ENCODE measurements at regions not wholly inside any gene's neighbourhood (a gene's known extent, or its start where the extent isn't known, plus 50 kb on each side); places are given as distances from the start of the nearest gene placed in this dataset.

DNA sequence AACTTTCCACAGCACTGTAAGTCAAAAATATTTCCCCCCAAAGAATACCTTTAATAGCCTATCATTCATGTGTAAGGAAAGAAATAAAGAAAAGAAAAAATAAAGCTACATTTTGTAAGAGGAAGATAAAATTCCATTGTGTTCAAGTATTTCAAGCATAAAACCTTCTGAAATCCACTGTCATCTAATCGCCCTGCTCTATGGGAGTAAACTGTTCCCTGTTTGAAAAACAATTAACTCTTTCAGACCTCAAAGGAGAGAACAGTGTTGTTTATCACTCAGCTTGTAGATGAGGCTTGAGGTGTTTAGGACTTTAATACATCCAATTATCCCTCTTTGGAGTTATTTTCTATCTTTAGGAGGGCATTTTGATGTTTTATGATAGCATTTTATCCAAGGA lies 112.2 kb upstream of the REG3G start:
- Histone ChIP-seq H3K79me2 (ENCODE audit: control insufficient read depth, insufficient read depth, low read length) (no peaks in the 10 kb centered on the region), H3K27ac (ENCODE audit: insufficient read depth, low read length) (no peak overlapping the region), H2AFZ (ENCODE audit: low read length) (no peak overlapping the region), H3K4me2 (ENCODE audit: extremely low read depth, insufficient read depth, low read length) (no peak overlapping the region), H3K9me3 (ENCODE audit: control insufficient read depth, insufficient read depth, low read depth, low read length) (no peaks in the 10 kb centered on the region), H4K20me1 (ENCODE audit: control insufficient read depth, extremely low read depth, insufficient read depth, low read length) (no peaks in the 10 kb centered on the region), H3K4me3 (replicated peaks in 1 of 4; ENCODE audit: control extremely low read depth in 1 of 4, insufficient read depth in 1 of 4, low read depth in 3 of 4, low read length in 4 of 4) (no peak overlapping the region), H3K4me1 (ENCODE audit: control insufficient read depth, extremely low read depth, insufficient read depth, low read length) (no peaks in the 10 kb centered on the region), H3K27me3 (ENCODE audit: control insufficient read depth, insufficient read depth, low read length) (no peaks in the 10 kb centered on the region), H3K36me3 (ENCODE audit: control insufficient read depth, insufficient read depth, low read length) (no peaks in the 10 kb centered on the region), H3K9ac (ENCODE audit: insufficient read depth, low read length) (no peak overlapping the region)
- no peak for DNase-seq (ENCODE audit: low read depth in 2 of 2)
- no peak for TF ChIP-seq EZH2 (IDR thresholded peaks at IDR 0.05; ENCODE audit: low read length, missing control alignments)
- TF ChIP-seq, protein P1, sequence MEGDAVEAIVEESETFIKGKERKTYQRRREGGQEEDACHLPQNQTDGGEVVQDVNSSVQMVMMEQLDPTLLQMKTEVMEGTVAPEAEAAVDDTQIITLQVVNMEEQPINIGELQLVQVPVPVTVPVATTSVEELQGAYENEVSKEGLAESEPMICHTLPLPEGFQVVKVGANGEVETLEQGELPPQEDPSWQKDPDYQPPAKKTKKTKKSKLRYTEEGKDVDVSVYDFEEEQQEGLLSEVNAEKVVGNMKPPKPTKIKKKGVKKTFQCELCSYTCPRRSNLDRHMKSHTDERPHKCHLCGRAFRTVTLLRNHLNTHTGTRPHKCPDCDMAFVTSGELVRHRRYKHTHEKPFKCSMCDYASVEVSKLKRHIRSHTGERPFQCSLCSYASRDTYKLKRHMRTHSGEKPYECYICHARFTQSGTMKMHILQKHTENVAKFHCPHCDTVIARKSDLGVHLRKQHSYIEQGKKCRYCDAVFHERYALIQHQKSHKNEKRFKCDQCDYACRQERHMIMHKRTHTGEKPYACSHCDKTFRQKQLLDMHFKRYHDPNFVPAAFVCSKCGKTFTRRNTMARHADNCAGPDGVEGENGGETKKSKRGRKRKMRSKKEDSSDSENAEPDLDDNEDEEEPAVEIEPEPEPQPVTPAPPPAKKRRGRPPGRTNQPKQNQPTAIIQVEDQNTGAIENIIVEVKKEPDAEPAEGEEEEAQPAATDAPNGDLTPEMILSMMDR (conservative IDR thresholded peaks at IDR 0.05 in 1 of 2, IDR thresholded peaks at IDR 0.05 in 1 of 2; ENCODE audit: low read depth in 1 of 2, low read length in 2 of 2) = no peak

DNA sequence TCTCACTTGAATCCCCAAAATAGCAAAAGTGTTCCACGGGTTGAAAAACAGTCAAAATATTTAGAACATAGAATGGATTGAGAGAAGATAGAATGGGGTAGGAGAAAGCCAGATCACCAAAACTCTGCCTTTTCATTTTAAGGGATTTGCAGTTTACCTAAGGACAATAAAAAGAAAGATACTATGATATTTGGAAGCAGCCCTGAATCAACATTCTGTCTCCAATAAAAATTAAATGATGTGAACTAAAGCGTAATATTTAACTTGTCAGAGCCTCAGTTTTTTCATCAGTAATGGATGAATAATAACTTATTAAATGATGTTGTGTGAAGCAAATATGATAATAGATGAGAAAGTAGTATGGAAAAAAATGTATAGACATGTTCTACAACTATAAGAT lies 100.2 kb upstream of the REG3G start:
- TF ChIP-seq, protein P1 (conservative IDR thresholded peaks at IDR 0.05 in 1 of 2, IDR thresholded peaks at IDR 0.05 in 1 of 2; ENCODE audit: low read depth in 1 of 2, low read length in 2 of 2) = no peak
- no peak for TF ChIP-seq EZH2 (IDR thresholded peaks at IDR 0.05; ENCODE audit: low read length, missing control alignments)
- no peaks in the 10 kb centered on the region for H4K20me1 ChIP-seq (ENCODE audit: control insufficient read depth, extremely low read depth, insufficient read depth, low read length)
- no peaks in the 10 kb centered on the region for H3K79me2 ChIP-seq (ENCODE audit: control insufficient read depth, insufficient read depth, low read length)
- no peak overlapping the region for H2AFZ ChIP-seq (ENCODE audit: low read length)
- no peak overlapping the region for H3K27ac ChIP-seq (ENCODE audit: insufficient read depth, low read length)
- no peak overlapping the region for H3K9ac ChIP-seq (ENCODE audit: insufficient read depth, low read length)
- H3K4me3 ChIP-seq (replicated peaks in 1 of 4; ENCODE audit: control extremely low read depth in 1 of 4, insufficient read depth in 1 of 4, low read depth in 3 of 4, low read length in 4 of 4) = no peak overlapping the region
- H3K9me3 ChIP-seq (ENCODE audit: control insufficient read depth, insufficient read depth, low read depth, low read length) = no peaks in the 10 kb centered on the region
- DNase-seq (ENCODE audit: low read depth in 2 of 2) = no peak
- no peaks in the 10 kb centered on the region for H3K36me3 ChIP-seq (ENCODE audit: control insufficient read depth, insufficient read depth, low read length)
- H3K27me3 ChIP-seq (ENCODE audit: control insufficient read depth, insufficient read depth, low read length) = no peaks in the 10 kb centered on the region
- H3K4me1 ChIP-seq (ENCODE audit: control insufficient read depth, extremely low read depth, insufficient read depth, low read length) = no peaks in the 10 kb centered on the region
- H3K4me2 ChIP-seq (ENCODE audit: extremely low read depth, insufficient read depth, low read length) = no peak overlapping the region

DNA sequence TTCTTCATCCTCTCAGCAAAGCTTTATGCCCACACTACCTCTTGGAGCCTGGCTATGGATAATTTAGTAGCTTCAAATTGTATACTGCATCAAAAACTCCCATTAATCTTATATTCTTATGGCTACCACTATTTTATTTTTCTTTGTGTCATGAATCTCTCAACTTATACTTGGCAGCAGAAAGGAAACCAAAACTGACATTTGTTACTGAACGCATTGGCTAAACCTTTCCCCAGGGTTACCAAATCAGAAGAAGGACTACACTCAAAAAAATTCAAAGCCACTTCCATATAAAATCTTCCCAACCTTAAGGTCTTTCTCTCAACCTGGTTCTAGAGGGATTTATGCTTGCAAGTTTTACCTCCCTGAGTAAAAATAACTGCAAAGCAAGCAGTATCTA lies 97.0 kb upstream of the REG3G start:
- Histone ChIP-seq H3K4me1 (ENCODE audit: control insufficient read depth, extremely low read depth, insufficient read depth, low read length) (no peaks in the 10 kb centered on the region), H4K20me1 (ENCODE audit: control insufficient read depth, extremely low read depth, insufficient read depth, low read length) (no peaks in the 10 kb centered on the region), H3K4me3 (replicated peaks in 1 of 4; ENCODE audit: control extremely low read depth in 1 of 4, insufficient read depth in 1 of 4, low read depth in 3 of 4, low read length in 4 of 4) (no peak overlapping the region), H3K36me3 (ENCODE audit: control insufficient read depth, insufficient read depth, low read length) (no peaks in the 10 kb centered on the region), H3K27me3 (ENCODE audit: control insufficient read depth, insufficient read depth, low read length) (no peaks in the 10 kb centered on the region), H3K9me3 (ENCODE audit: control insufficient read depth, insufficient read depth, low read depth, low read length) (no peaks in the 10 kb centered on the region), H3K9ac (ENCODE audit: insufficient read depth, low read length) (no peak overlapping the region), H2AFZ (ENCODE audit: low read length) (no peak overlapping the region), H3K4me2 (ENCODE audit: extremely low read depth, insufficient read depth, low read length) (no peak overlapping the region), H3K27ac (ENCODE audit: insufficient read depth, low read length) (no peak overlapping the region), H3K79me2 (ENCODE audit: control insufficient read depth, insufficient read depth, low read length) (no peaks in the 10 kb centered on the region)
- no peak for TF ChIP-seq EZH2 (IDR thresholded peaks at IDR 0.05; ENCODE audit: low read length, missing control alignments)
- TF ChIP-seq, protein P1 (conservative IDR thresholded peaks at IDR 0.05 in 1 of 2, IDR thresholded peaks at IDR 0.05 in 1 of 2; ENCODE audit: low read depth in 1 of 2, low read length in 2 of 2) = no peak
- no peak for DNase-seq (ENCODE audit: low read depth in 2 of 2)
